ENCODE measurements at regions not wholly inside any gene's neighbourhood (a gene's known extent, or its start where the extent isn't known, plus 50 kb on each side); places are given as distances from the start of the nearest gene placed in this dataset.

- DNase-seq = no peak
Measured at GRCh38 chr4:121477480-121477879, 96.7 kb upstream of the QRFPR start.

GRCh38 chr4:121477079-121477478 lies 96.3 kb upstream of the QRFPR start:
- no peak overlapping the region for H3K9ac ChIP-seq (ENCODE audit: insufficient read depth in 1 of 2, low read length in 2 of 2)
- H3K27ac ChIP-seq (ENCODE audit: low read depth in 1 of 2, low read length in 1 of 2) = no peak overlapping the region
- WGBS, 2 donors = 94 to 98% methylated on average over 1 of the region's 1 CpG
- H3K4me1 ChIP-seq (ENCODE audit: control insufficient read depth in 5 of 5, insufficient read depth in 5 of 5, low read length in 5 of 5) = no peaks in the 10 kb centered on the region
- ATAC-seq (ENCODE audit: insufficient read depth, low FRiP score) (no peak), DNase-seq (no peak)
- H3K36me3 ChIP-seq (ENCODE audit: control insufficient read depth in 4 of 4, insufficient read depth in 4 of 4, low read length in 4 of 4) = no peaks in the 10 kb centered on the region
- H3K27me3 ChIP-seq (ENCODE audit: control insufficient read depth in 3 of 3, insufficient read depth in 3 of 3, low read length in 2 of 3) = no peaks in the 10 kb centered on the region
- no peaks in the 10 kb centered on the region for H3K9me3 ChIP-seq (ENCODE audit: control insufficient read depth in 4 of 4, insufficient read depth in 3 of 4, low read length in 3 of 4)
- H3K4me3 ChIP-seq = no peak overlapping the region
- no peak for TF ChIP-seq CTCF (IDR thresholded peaks at IDR 0.05; ENCODE audit: control extremely low read depth, extremely low read depth)

More at GRCh38 chr4:121477480-121477879, 96.7 kb upstream of the QRFPR start:
- Histone ChIP-seq H3K27me3 (ENCODE audit: control insufficient read depth in 3 of 3, insufficient read depth in 3 of 3, low read length in 2 of 3) (no peaks in the 10 kb centered on the region), H3K9me3 (ENCODE audit: control insufficient read depth in 4 of 4, insufficient read depth in 3 of 4, low read length in 3 of 4) (no peaks in the 10 kb centered on the region), H3K4me1 (ENCODE audit: control insufficient read depth in 5 of 5, insufficient read depth in 5 of 5, low read length in 5 of 5) (no peaks in the 10 kb centered on the region), H3K4me3 (no peak overlapping the region), H3K27ac (ENCODE audit: low read depth in 1 of 2, low read length in 1 of 2) (no peak overlapping the region), H3K36me3 (ENCODE audit: control insufficient read depth in 4 of 4, insufficient read depth in 4 of 4, low read length in 4 of 4) (no peaks in the 10 kb centered on the region), H3K9ac (ENCODE audit: insufficient read depth in 1 of 2, low read length in 2 of 2) (no peak overlapping the region)
- ATAC-seq (ENCODE audit: insufficient read depth, low FRiP score) = no peak
- whole genome bisulfite sequencing, 2 donors = 89% methylated on average over 2 of the region's 2 CpGs
- TF ChIP-seq CTCF (IDR thresholded peaks at IDR 0.05; ENCODE audit: control extremely low read depth, extremely low read depth) = no peak

GRCh38 chr4:121472937-121473721 lies 92.3 kb upstream of the QRFPR start:
- no peak for DNase-seq
- no peak for TF ChIP-seq CTCF (IDR thresholded peaks at IDR 0.05; ENCODE audit: control extremely low read depth, extremely low read depth)
- no peak overlapping the region for H3K4me3 ChIP-seq
- 59 to 90% methylated on average over 2 of the region's 2 CpGs for WGBS, 2 donors
- no peaks in the 10 kb centered on the region for H3K36me3 ChIP-seq (ENCODE audit: control insufficient read depth in 4 of 4, insufficient read depth in 4 of 4, low read length in 4 of 4)
- ATAC-seq (ENCODE audit: insufficient read depth, low FRiP score) = no peak
- H3K27me3 ChIP-seq (ENCODE audit: control insufficient read depth in 3 of 3, insufficient read depth in 3 of 3, low read length in 2 of 3) = no peaks in the 10 kb centered on the region
- no peak overlapping the region for H3K27ac ChIP-seq (ENCODE audit: low read depth in 1 of 2, low read length in 1 of 2)
- no peaks in the 10 kb centered on the region for H3K9me3 ChIP-seq (ENCODE audit: control insufficient read depth in 4 of 4, insufficient read depth in 3 of 4, low read length in 3 of 4)
- H3K4me1 ChIP-seq (ENCODE audit: control insufficient read depth in 5 of 5, insufficient read depth in 5 of 5, low read length in 5 of 5) = no peaks in the 10 kb centered on the region
- no peak overlapping the region for H3K9ac ChIP-seq (ENCODE audit: insufficient read depth in 1 of 2, low read length in 2 of 2)

Data from lung (tissue), 11 donors.